ENCODE measurements at regions not wholly inside any gene's neighbourhood (a gene's known extent, or its start where the extent isn't known, plus 50 kb on each side); places are given as distances from the start of the nearest gene placed in this dataset.
"Not testable (repeated sequence)": the region's sequence is repeated elsewhere in the genome, so short reads cannot be mapped to it uniquely, and the experiment has no call there.

DNA sequence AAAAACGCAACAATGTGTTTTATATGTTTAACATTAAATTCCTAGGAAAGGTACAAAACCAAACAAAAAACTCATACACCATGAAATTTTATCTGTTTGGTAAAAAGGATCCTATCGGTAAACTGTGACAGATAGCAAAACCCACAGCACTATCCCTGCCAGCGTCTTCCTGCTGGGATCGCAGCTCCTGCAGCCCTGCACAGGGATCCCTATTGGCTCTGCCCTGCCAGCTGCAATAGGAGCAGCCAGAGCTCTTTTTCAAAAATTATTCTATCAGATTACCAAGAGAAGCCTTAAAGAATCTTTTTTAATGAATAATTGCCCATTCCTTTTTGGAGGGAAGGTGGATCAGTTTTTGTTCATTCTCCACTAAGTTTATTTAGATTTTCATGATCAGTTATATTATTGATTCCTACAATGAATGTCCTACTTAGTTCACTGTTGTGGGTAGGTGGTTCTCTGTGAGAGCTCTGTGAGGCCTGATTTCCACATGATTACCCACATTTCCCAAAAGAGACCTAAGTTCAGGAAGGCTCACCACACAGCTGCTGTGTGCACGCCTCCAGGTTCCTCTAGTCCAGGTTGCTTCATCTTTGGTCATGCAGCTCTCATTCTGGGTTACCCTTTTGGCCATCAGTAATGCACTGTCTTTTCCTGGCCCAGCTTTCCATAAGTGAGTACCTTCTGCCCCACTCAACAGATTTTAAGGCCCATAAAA is 293.8 kb downstream of the FRK start:
- H3K4me1 Mint-ChIP-seq = no peaks in the 10 kb centered on the region
- H3K4me3 Mint-ChIP-seq = no peak overlapping the region
- no peaks in the 10 kb centered on the region for H3K36me3 Mint-ChIP-seq
- peaks cover 4% of the 10 kb centered on the region for H3K9me3 Mint-ChIP-seq
- no peak overlapping the region for H3K27ac Mint-ChIP-seq
- H3K27me3 Mint-ChIP-seq = no peaks in the 10 kb centered on the region

DNA sequence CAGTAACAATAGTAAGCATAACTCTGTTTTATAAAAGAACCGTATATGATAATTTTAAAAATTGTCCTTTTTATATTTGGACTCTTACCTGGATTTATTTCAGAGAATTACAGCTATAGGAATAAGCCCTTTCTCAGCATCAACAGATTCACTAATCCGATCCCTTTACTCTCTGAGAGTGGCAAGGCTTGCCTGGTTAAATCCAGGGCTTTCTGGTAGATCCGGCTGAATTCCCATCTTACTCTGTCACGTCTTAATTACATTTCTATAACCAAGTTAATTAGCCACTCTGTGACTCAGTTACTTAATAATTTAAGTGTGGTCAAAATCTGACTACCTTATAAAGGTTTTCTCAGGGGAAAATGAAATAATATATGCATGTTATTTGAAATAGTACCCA is 294.7 kb downstream of the FRK start:
- Mint-ChIP-seq H3K36me3 (no peaks in the 10 kb centered on the region), H3K27me3 (no peaks in the 10 kb centered on the region), H3K4me1 (no peaks in the 10 kb centered on the region), H3K9me3 (peaks cover 4% of the 10 kb centered on the region), H3K27ac (no peak overlapping the region), H3K4me3 (no peak overlapping the region)

GRCh38 chr6:115759051-115759450 is 301.6 kb downstream of the FRK start:
- Mint-ChIP-seq H3K4me3 (no peak overlapping the region), H3K27me3 (no peaks in the 10 kb centered on the region), H3K9me3 (peaks cover 4% of the 10 kb centered on the region), H3K27ac (no peak overlapping the region), H3K4me1 (no peaks in the 10 kb centered on the region), H3K36me3 (no peaks in the 10 kb centered on the region)

DNA sequence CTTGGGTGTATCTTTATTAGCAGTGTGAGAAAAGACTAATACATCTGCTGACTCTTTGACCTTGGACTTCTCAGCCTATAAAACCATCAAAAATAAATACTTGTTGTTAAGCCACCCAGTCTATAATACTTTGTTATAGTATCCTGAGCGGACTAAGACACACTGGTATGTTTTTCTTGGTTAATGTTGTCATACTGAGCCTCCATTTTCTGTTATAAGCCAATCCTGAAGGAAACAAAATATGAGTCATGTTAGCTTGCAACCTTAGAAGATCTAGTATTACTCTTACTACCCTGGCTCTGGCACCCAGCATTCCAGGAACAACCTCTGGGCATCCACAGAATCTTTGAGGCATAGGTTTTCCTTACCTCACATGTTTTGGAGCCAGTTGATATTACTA is 307.2 kb downstream of the FRK start:
- Mint-ChIP-seq H3K36me3 (peaks cover 1% of the 10 kb centered on the region), H3K27me3 (no peaks in the 10 kb centered on the region), H3K4me1 (no peaks in the 10 kb centered on the region), H3K4me3 (no peak overlapping the region), H3K9me3 (peaks cover 4% of the 10 kb centered on the region), H3K27ac (no peak overlapping the region)

DNA sequence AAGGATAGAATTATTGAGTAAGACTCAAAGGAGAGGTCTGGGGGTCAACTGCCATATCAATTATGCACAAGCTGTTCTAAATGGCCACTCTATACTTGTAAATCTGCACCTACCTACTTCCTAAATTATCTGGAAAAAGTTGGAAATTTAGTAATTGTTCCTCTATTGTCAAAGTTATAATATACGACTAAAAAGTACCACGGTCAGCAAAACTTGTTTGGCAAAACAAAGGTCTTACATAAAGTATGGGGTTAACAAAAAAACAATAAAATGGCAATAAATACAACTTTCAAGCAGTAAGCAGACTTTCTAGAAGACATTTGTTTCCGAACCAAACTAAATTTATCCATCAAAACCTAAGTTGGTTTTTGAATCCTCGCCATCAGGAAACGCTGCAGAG is 309.7 kb downstream of the FRK start:
- Mint-ChIP-seq H3K4me1 (no peaks in the 10 kb centered on the region), H3K36me3 (peaks cover 1% of the 10 kb centered on the region), H3K4me3 (no peak overlapping the region), H3K27ac (no peak overlapping the region), H3K27me3 (no peaks in the 10 kb centered on the region), H3K9me3 (peaks cover 4% of the 10 kb centered on the region)

DNA sequence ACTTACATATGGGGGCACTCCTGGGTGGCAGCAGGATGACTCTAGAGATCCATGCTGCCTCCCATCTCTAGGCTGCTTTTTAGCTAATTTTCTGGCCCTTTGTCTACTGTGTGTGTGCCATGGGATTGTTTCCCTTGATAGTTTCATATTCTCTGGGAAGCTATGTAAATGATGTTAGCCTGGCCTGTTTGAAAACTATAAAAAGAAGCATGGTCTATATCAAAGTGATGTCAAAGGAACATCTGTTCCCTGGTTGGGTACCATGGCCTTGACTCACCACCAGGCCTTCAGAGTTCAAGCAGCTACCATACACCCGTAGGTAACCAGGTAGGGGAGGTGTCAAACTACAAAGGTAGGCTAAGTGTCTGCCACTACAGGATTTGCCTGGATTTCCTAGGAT is 310.4 kb downstream of the FRK start:
- Mint-ChIP-seq H3K36me3 (peaks cover 1% of the 10 kb centered on the region), H3K27me3 (no peaks in the 10 kb centered on the region), H3K4me1 (no peaks in the 10 kb centered on the region), H3K9me3 (peaks cover 4% of the 10 kb centered on the region), H3K4me3 (no peak overlapping the region), H3K27ac (no peak overlapping the region)

DNA sequence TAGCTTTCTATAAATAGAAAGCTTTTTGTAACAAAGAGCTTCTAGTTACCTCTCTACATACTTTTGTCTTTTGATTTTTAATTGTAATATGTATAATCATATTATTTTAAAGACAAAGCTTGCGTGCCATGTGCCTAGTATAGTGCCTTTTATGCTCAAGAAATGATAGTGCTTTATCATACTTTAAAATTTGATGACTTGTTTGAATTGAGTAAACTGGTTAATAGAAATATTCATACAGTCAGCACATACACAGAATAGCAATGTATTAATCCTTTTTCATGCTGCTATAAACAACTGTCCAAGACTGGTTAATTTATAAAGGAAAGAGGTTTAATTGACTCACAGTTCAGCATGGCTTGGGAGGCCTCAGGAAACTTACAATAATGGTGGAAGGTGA is 313.0 kb downstream of the FRK start:
- H3K27ac Mint-ChIP-seq = no peak overlapping the region
- H3K36me3 Mint-ChIP-seq = peaks cover 1% of the 10 kb centered on the region
- no peaks in the 10 kb centered on the region for H3K27me3 Mint-ChIP-seq
- H3K9me3 Mint-ChIP-seq = peaks cover 4% of the 10 kb centered on the region
- no peak overlapping the region for H3K4me3 Mint-ChIP-seq
- H3K4me1 Mint-ChIP-seq = no peaks in the 10 kb centered on the region

DNA sequence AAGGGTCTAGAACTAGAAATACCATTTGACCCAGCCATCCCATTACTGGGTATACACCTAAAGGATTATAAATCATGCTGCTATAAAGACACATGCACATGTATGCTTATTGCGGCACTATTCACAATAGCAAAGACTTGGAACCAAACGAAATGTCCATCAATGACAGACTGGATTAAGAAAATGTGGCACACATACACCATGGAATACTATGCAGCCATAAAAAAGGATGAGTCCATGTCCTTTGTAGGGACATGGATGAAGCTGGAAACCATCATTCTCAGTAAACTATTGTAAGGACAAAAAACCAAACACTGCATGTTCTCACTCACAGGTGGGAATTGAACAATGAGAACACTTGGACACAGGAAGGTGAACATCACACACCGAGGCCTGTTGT is 314.1 kb downstream of the FRK start:
- H3K4me1 Mint-ChIP-seq = not testable (repeated sequence)

DNA sequence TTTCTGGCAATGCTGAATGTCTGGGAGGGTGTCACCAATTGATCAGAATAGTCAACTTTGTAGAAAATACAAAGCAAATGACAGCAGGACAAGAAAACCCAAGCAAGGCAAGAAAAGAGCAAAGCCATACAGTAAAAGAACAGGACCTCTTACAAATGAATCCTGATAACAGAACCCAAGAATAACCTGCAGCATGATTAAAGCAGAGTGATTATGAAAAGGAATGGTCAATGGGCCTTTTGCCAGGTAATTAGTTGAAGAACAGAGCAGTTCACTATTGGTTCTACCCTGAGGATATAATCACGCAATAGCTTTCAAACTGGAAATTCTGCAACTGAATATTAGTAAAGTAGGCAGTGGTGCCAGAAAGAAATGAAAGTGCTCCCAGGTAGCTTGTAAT is 319.8 kb downstream of the FRK start:
- no peaks in the 10 kb centered on the region for H3K4me1 Mint-ChIP-seq
- H3K27me3 Mint-ChIP-seq = no peaks in the 10 kb centered on the region
- no peaks in the 10 kb centered on the region for H3K36me3 Mint-ChIP-seq
- no peaks in the 10 kb centered on the region for H3K9me3 Mint-ChIP-seq
- H3K27ac Mint-ChIP-seq = no peak overlapping the region
- no peak overlapping the region for H3K4me3 Mint-ChIP-seq

More for the DNA sequence above, 314.1 kb downstream of the FRK start:
- H3K27me3 Mint-ChIP-seq, H3K36me3 Mint-ChIP-seq, H3K9me3 Mint-ChIP-seq, H3K4me3 Mint-ChIP-seq, H3K27ac Mint-ChIP-seq: not testable (repeated sequence)

DNA sequence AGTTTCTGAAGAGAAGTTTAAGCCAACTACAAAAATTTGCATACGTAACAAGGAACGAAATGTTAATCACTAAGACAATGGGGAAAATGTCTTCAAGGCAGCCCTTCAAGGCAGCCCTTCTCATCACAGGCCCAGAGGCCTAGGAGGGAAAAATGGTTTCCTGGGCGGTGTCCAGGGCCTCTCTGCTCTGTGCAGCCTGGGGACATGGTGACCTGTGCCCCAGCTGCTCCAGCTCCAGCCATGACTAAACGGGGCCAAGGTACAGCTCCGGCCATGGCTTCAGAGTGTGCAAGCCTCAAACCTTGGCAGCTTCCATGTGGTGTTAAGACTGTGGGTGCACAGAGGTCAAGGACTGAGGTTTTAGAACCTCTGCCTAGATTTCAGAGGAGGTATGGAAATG is 325.1 kb downstream of the FRK start:
- H3K27me3 Mint-ChIP-seq = no peaks in the 10 kb centered on the region
- no peak overlapping the region for H3K4me3 Mint-ChIP-seq
- no peaks in the 10 kb centered on the region for H3K9me3 Mint-ChIP-seq
- no peaks in the 10 kb centered on the region for H3K36me3 Mint-ChIP-seq
- no peak overlapping the region for H3K27ac Mint-ChIP-seq
- no peaks in the 10 kb centered on the region for H3K4me1 Mint-ChIP-seq

DNA sequence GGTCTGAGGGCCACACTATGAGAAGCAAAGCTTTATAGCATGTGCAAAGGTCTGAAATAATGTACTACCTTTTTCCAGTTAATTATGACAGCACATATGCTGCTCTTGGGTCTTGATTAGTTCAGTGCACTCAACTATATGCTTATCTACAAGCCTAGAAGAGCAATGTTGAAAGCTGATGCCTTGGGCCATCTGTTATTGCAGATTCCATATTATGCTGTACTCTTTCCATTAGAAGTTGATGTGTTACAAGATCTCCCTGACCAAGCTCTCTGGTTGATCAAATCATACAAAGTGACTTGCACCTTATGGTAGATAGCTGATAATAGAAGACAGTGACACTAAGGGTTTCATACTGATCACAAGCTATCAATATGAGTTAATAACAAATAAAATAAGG is 327.3 kb downstream of the FRK start:
- peaks cover 3% of the 10 kb centered on the region for H3K27me3 Mint-ChIP-seq
- no peak overlapping the region for H3K4me3 Mint-ChIP-seq
- no peaks in the 10 kb centered on the region for H3K4me1 Mint-ChIP-seq
- H3K36me3 Mint-ChIP-seq = no peaks in the 10 kb centered on the region
- H3K27ac Mint-ChIP-seq = no peak overlapping the region
- no peaks in the 10 kb centered on the region for H3K9me3 Mint-ChIP-seq

DNA sequence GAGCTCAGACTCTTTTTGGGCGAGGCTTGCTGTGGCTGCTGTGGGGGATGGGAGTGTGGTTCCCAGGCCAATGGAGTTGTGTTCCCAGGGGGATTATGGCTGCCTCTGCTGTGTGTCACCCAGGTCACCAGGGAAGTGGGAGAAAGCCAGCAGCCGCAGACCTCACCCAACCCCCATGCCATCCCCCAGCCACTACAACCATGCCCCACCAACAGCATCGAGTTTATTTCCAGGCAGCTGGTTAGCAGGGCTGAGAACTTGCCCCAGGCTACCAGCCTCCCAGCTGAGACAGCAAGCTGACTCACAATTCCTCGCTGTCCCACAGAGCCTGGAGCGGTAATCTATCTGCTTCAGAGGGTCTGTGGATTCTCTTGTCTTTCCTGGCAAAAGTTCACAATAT is 331.7 kb downstream of the FRK start:
- Mint-ChIP-seq H3K36me3 (no peaks in the 10 kb centered on the region), H3K4me3 (no peak overlapping the region), H3K4me1 (no peaks in the 10 kb centered on the region), H3K9me3 (no peaks in the 10 kb centered on the region), H3K27ac (no peak overlapping the region), H3K27me3 (peaks cover 3% of the 10 kb centered on the region)

- Mint-ChIP-seq H3K27ac (no peak overlapping the region), H3K9me3 (no peaks in the 10 kb centered on the region)
Observed at GRCh38 chr6:115728171-115728570, 332.5 kb downstream of the FRK start.

GRCh38 chr6:115721564-115721963 is 339.1 kb downstream of the FRK start:
- Mint-ChIP-seq H3K27ac (no peak overlapping the region), H3K36me3 (no peaks in the 10 kb centered on the region)

More at GRCh38 chr6:115728171-115728570, 332.5 kb downstream of the FRK start:
- Mint-ChIP-seq H3K36me3 (no peaks in the 10 kb centered on the region), H3K4me3 (no peak overlapping the region), H3K4me1 (no peaks in the 10 kb centered on the region), H3K27me3 (peaks cover 3% of the 10 kb centered on the region)

DNA sequence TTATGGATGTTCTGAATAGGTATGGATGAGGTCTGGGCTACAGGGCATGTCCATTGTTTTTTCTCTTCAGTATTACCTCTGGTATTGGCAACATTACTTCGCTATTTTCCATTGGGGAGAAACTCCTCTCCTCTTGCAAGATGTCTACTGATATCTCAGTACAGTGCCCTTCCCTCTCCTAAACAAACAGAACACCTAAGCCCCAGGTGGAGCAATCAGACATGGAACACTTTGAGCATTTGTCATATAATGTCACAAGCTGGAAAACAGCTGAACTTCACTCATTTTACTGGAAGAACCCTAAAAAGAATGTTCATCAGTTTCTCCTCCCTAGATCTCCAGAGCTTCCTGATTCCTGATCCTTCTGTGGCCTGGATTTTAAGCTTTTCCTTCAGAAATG is 339.8 kb downstream of the FRK start:
- Mint-ChIP-seq H3K4me3 (no peak overlapping the region), H3K9me3 (no peaks in the 10 kb centered on the region), H3K27ac (no peak overlapping the region), H3K36me3 (no peaks in the 10 kb centered on the region), H3K27me3 (no peaks in the 10 kb centered on the region), H3K4me1 (no peaks in the 10 kb centered on the region)

More at GRCh38 chr6:115721564-115721963, 339.1 kb downstream of the FRK start:
- H3K27me3 Mint-ChIP-seq = no peaks in the 10 kb centered on the region
- H3K4me3 Mint-ChIP-seq = no peak overlapping the region
- H3K4me1 Mint-ChIP-seq = no peaks in the 10 kb centered on the region
- no peaks in the 10 kb centered on the region for H3K9me3 Mint-ChIP-seq

GRCh38 chr6:115717472-115717871 is 343.2 kb downstream of the FRK start:
- Mint-ChIP-seq H3K27me3 (no peaks in the 10 kb centered on the region), H3K27ac (no peak overlapping the region), H3K4me1 (no peaks in the 10 kb centered on the region), H3K9me3 (no peaks in the 10 kb centered on the region), H3K4me3 (no peak overlapping the region), H3K36me3 (no peaks in the 10 kb centered on the region)

GRCh38 chr6:115717062-115717461 is 343.6 kb downstream of the FRK start:
- H3K27ac Mint-ChIP-seq = no peak overlapping the region

More at GRCh38 chr6:115717062-115717461, 343.6 kb downstream of the FRK start:
- no peaks in the 10 kb centered on the region for H3K36me3 Mint-ChIP-seq
- H3K4me1 Mint-ChIP-seq = no peaks in the 10 kb centered on the region
- no peaks in the 10 kb centered on the region for H3K9me3 Mint-ChIP-seq
- no peak overlapping the region for H3K4me3 Mint-ChIP-seq
- no peaks in the 10 kb centered on the region for H3K27me3 Mint-ChIP-seq

Measured in activated naive CD4-positive, alpha-beta T cell treated with anti-CD3 and anti-CD28 coated beads, Interleukin-2, amount 50 U/mL, for 24 hours (primary cell).